H9 (cell line): ENCODE measurements at regions not wholly inside any gene's neighbourhood (a gene's known extent, or its start where the extent isn't known, plus 50 kb on each side); places are given as distances from the start of the nearest gene placed in this dataset.

Experiments used
- DNase-seq: peaks from one replicate; pipeline ENCODE4 v3.0.0-alpha.2; 2017
- H2AFZ ChIP-seq: one replicate; pipeline ENCODE4 v1.6.1; 2013; ENCODE audit warnings: mild to moderate bottlenecking, low read length, control low read depth, moderate library complexity
- H2AK5ac ChIP-seq: 2 replicates; pipeline ENCODE4 v1.6.1; 2013; ENCODE audit warnings: low read length, control low read depth, mixed read lengths; ENCODE audit not compliant: insufficient read length
- H2BK120ac ChIP-seq: one replicate; pipeline ENCODE4 v1.6.1; 2013; ENCODE audit warnings: low read depth, mild to moderate bottlenecking, low read length, control low read depth, inconsistent platforms; ENCODE audit not compliant: poor library complexity, severe bottlenecking
- H2BK12ac ChIP-seq: 2 replicates; pipeline ENCODE4 v1.6.1; 2013; ENCODE audit warnings: low read length, control low read depth, mixed read lengths, low read depth; ENCODE audit not compliant: insufficient read length
- H2BK15ac ChIP-seq: 2 replicates; pipeline ENCODE4 v1.6.1; 2013; ENCODE audit warnings: low read depth, low read length, control low read depth
- H2BK20ac ChIP-seq: one replicate; pipeline ENCODE4 v1.6.1; 2013; ENCODE audit warnings: low read depth, mild to moderate bottlenecking, low read length, control low read depth, inconsistent platforms; ENCODE audit not compliant: poor library complexity, severe bottlenecking
- H2BK5ac ChIP-seq: 2 replicates; pipeline ENCODE4 v1.6.1; 2013; ENCODE audit warnings: low read length, control low read depth, mixed read lengths; ENCODE audit not compliant: insufficient read length
- H3K14ac ChIP-seq: 2 replicates; pipeline ENCODE4 v1.6.1; 2013; ENCODE audit warnings: low read length, control low read depth; ENCODE audit not compliant: insufficient read depth
- H3K18ac ChIP-seq: 2 replicates; pipeline ENCODE4 v1.6.1; 2013; ENCODE audit warnings: low read depth, mild to moderate bottlenecking, mixed read lengths, low read length, control low read depth; ENCODE audit not compliant: insufficient read length
- H3K23ac ChIP-seq: 2 replicates; pipeline ENCODE4 v1.6.1; 2013; ENCODE audit warnings: low read length, control low read depth, mixed read lengths, low read depth; ENCODE audit not compliant: insufficient read length
- H3K23me2 ChIP-seq: 2 replicates; pipeline ENCODE4 v1.6.1; 2013; ENCODE audit warnings: low read depth, mild to moderate bottlenecking, mixed read lengths, low read length, control low read depth; ENCODE audit not compliant: insufficient read length, poor library complexity, severe bottlenecking
- H3K27ac ChIP-seq: 2 replicates; pipeline ENCODE4 v1.5.1; 2013; ENCODE audit warnings: low read length, control low read depth, mixed read lengths, low read depth; ENCODE audit not compliant: insufficient read length
- H3K27me3 ChIP-seq: 2 replicates; pipeline ENCODE4 v1.6.1; 2013; ENCODE audit warnings: low read length, control low read depth, inconsistent platforms; ENCODE audit not compliant: insufficient read depth
- H3K4ac ChIP-seq: 2 replicates; pipeline ENCODE4 v1.6.1; 2013; ENCODE audit warnings: low read depth, mild to moderate bottlenecking, control low read depth, inconsistent platforms, low read length, moderate library complexity
- H3K4me1 ChIP-seq: 2 replicates; pipeline ENCODE4 v1.6.1; 2013; ENCODE audit warnings: low read length, control low read depth, inconsistent platforms; ENCODE audit not compliant: insufficient read depth
- H3K4me2 ChIP-seq: 2 replicates; pipeline ENCODE4 v1.6.1; 2013; ENCODE audit warnings: low read length, control low read depth, mixed read lengths; ENCODE audit not compliant: insufficient read length, insufficient read depth
- H3K56ac ChIP-seq: 2 replicates; pipeline ENCODE4 v1.6.1; 2013; ENCODE audit warnings: low read depth, mild to moderate bottlenecking, mixed read lengths, low read length, control low read depth; ENCODE audit not compliant: insufficient read length
- H3K79me1 ChIP-seq: 2 replicates; pipeline ENCODE4 v1.6.1; 2013; ENCODE audit warnings: low read depth, mild to moderate bottlenecking, moderate library complexity, low read length, control low read depth, inconsistent platforms; ENCODE audit not compliant: insufficient read depth, poor library complexity, severe bottlenecking
- H3K79me2 ChIP-seq: 2 replicates; pipeline ENCODE4 v1.6.1; 2013; ENCODE audit warnings: low read length, control low read depth, inconsistent platforms; ENCODE audit not compliant: insufficient read depth
- H3K9ac ChIP-seq: 2 replicates; pipeline ENCODE4 v1.6.1; 2013; ENCODE audit warnings: low read length, control low read depth, mixed read lengths; ENCODE audit not compliant: insufficient read length; ENCODE audit errors: extremely low read depth
- H3K9me3 ChIP-seq: one replicate; pipeline ENCODE4 v1.6.1; 2013; ENCODE audit warnings: low read depth, low read length, inconsistent platforms; ENCODE audit not compliant: control insufficient read depth
- H3T11ph ChIP-seq: one replicate; pipeline ENCODE4 v1.6.1; 2013; ENCODE audit warnings: mild to moderate bottlenecking, low read length, control low read depth, inconsistent platforms
- H4K20me1 ChIP-seq: one replicate; pipeline ENCODE4 v1.6.1; 2013; ENCODE audit not compliant: control insufficient read depth, insufficient read length, insufficient read depth
- H4K5ac ChIP-seq: 2 replicates; pipeline ENCODE4 v1.6.1; 2013; ENCODE audit warnings: low read depth, mild to moderate bottlenecking, mixed read lengths, low read length, control low read depth; ENCODE audit not compliant: insufficient read length
- H4K8ac ChIP-seq: replicated peaks from 2 replicates; pipeline ENCODE4 v1.6.1; 2013; ENCODE audit warnings: low read length, control low read depth, mixed read lengths, low read depth; ENCODE audit not compliant: insufficient read length
- H4K91ac ChIP-seq: 2 replicates; pipeline ENCODE4 v1.6.1; 2013; ENCODE audit warnings: low read depth, mild to moderate bottlenecking, moderate library complexity, mixed read lengths, low read length, control low read depth; ENCODE audit not compliant: insufficient read length
- H3K27ac Mint-ChIP-seq, 3 experiments: 2 replicates in 2 of 3; 3 replicates in 1 of 3; pipeline ENCODE4 v1.8.0; 2020 to 2021; ENCODE audit warnings: mixed read lengths in 3 of 3, mild to moderate bottlenecking in 1 of 3, moderate library complexity in 1 of 3
- H3K27me3 Mint-ChIP-seq: 2 replicates; pipeline ENCODE4 v1.8.0; 2021; ENCODE audit warnings: low read depth, mild to moderate bottlenecking, moderate library complexity, mixed read lengths
- H3K36me3 Mint-ChIP-seq, 3 experiments: 2 replicates in 2 of 3; 3 replicates in 1 of 3; pipeline ENCODE4 v1.8.0; 2020 to 2021; ENCODE audit warnings: low read depth in 3 of 3, mixed read lengths in 3 of 3; ENCODE audit not compliant: insufficient read depth in 1 of 3
- H3K4me1 Mint-ChIP-seq, 2 experiments: 2 replicates each; pipeline ENCODE4 v1.8.0; 2020; ENCODE audit warnings: mixed read lengths in 2 of 2
- H3K4me3 Mint-ChIP-seq, 2 experiments: 2 replicates in 1 of 2; 3 replicates in 1 of 2; pipeline ENCODE4 v1.8.0; 2020 to 2021; ENCODE audit warnings: mild to moderate bottlenecking in 2 of 2, mixed read lengths in 2 of 2, moderate library complexity in 1 of 2
- H3K9me3 Mint-ChIP-seq, 2 experiments: 2 replicates in 1 of 2; 3 replicates in 1 of 2; pipeline ENCODE4 v1.8.0; 2020; ENCODE audit warnings: mild to moderate bottlenecking in 2 of 2, mixed read lengths in 2 of 2, moderate library complexity in 1 of 2
- CTCF ChIP-seq: fragments of 200-600 bp; sonication (generic); conservative IDR thresholded peaks from 3 replicates; pipeline ENCODE4 v1.8.0; 2021; ENCODE audit warnings: antibody characterized with exemption, mild to moderate bottlenecking

GRCh38 chr6:100212131-100212530 lies 218.1 kb upstream of the MCHR2 start:
- DNase-seq, result no peak
- H3K4me1 ChIP-seq, result peaks cover 3% of the 10 kb centered on the region; the same call in 1 of the 2 replicates
- H3K23ac ChIP-seq, result no peak overlapping the region
- H3K79me1 ChIP-seq, result no peaks in the 10 kb centered on the region
- H2BK5ac ChIP-seq, result no peak overlapping the region
- H3T11ph ChIP-seq, result no peak overlapping the region
- Mint-ChIP-seq H3K9me3 (no peaks in the 10 kb centered on the region), H3K27ac (no peak overlapping the region), H3K36me3 (no peaks in the 10 kb centered on the region), H3K4me3 (no peak overlapping the region), H3K27me3 (no peaks in the 10 kb centered on the region), H3K4me1 (peaks cover 10 to 13% of the 10 kb centered on the region in 2 experiments)
- no peak overlapping the region for H2AFZ ChIP-seq
- H3K18ac ChIP-seq, result no peak overlapping the region
- no peaks in the 10 kb centered on the region for H3K79me2 ChIP-seq
- H4K20me1 ChIP-seq, result no peaks in the 10 kb centered on the region
- no peak overlapping the region for H4K8ac ChIP-seq
- no peaks in the 10 kb centered on the region for H3K27me3 ChIP-seq
- no peak overlapping the region for H4K91ac ChIP-seq
- no peak overlapping the region for H2BK120ac ChIP-seq
- no peak overlapping the region for H2BK20ac ChIP-seq
- no peak overlapping the region for H3K14ac ChIP-seq
- no peaks in the 10 kb centered on the region for H3K23me2 ChIP-seq
- H2AK5ac ChIP-seq, result no peak overlapping the region
- no peak overlapping the region for H3K4me2 ChIP-seq
- TF ChIP-seq CTCF, result no peak
- H3K4ac ChIP-seq, result no peak overlapping the region
- H2BK15ac ChIP-seq, result no peak overlapping the region
- H2BK12ac ChIP-seq, result no peak overlapping the region
- H3K27ac ChIP-seq, result no peak overlapping the region
- H3K9me3 ChIP-seq, result no peaks in the 10 kb centered on the region
- H3K9ac ChIP-seq, result no peak overlapping the region
- no peak overlapping the region for H3K56ac ChIP-seq
- H4K5ac ChIP-seq, result no peak overlapping the region
